Ovary (tissue), 3 donors: ENCODE measurements at regions not wholly inside any gene's neighbourhood (a gene's known extent, or its start where the extent isn't known, plus 50 kb on each side); places are given as distances from the start of the nearest gene placed in this dataset.

Experiments used
- CTCF ChIP-seq, 3 donors: fragments of 450-650 bp in 2 of 3; fragments of 200-600 bp in 1 of 3; IDR thresholded peaks; one replicate each; pipeline versions ENCODE4 v1.5.1 to v1.8.0; 2016 to 2022; ENCODE audit warnings: antibody characterized with exemption in 3 of 3, mild to moderate bottlenecking in 1 of 3
- POLR2A ChIP-seq: fragments of 450-650 bp; IDR thresholded peaks from one replicate; pipeline ENCODE4 v1.6.1; 2017; ENCODE audit warnings: antibody characterized with exemption, mild to moderate bottlenecking, moderate library complexity
- donor health status: DM: no; HTN: no; CAD: no.

GRCh38 chr6:163752446-163752845 is 337.9 kb downstream of the QKI start:
- no peak for TF ChIP-seq CTCF (IDR thresholded peaks at IDR 0.05)
- no peak for TF ChIP-seq POLR2A
